Colonic mucosa (tissue), 4 donors: ENCODE measurements at regions not wholly inside any gene's neighbourhood (a gene's known extent, or its start where the extent isn't known, plus 50 kb on each side); places are given as distances from the start of the nearest gene placed in this dataset.

Experiments used
- DNase-seq: peaks from one replicate; pipeline ENCODE4 v3.0.0-alpha.2; 2020
- H3K27ac ChIP-seq: fragments of 200-600 bp; one replicate; pipeline ENCODE4 v1.8.0; 2021
- H3K27me3 ChIP-seq: fragments of 200-600 bp; one replicate; pipeline ENCODE4 v1.8.0; 2021
- H3K36me3 ChIP-seq: fragments of 200-600 bp; one replicate; pipeline ENCODE4 v1.8.0; 2021
- H3K4me1 ChIP-seq: fragments of 200-600 bp; one replicate; pipeline ENCODE4 v1.8.0; 2021; ENCODE audit warnings: mild to moderate bottlenecking
- H3K4me3 ChIP-seq: fragments of 200-600 bp; one replicate; pipeline ENCODE4 v1.8.0; 2021
- H3K9ac ChIP-seq, 2 donors: one replicate each; pipeline ENCODE4 v1.7.0; 2013; ENCODE audit warnings: control low read depth in 2 of 2, low read depth in 2 of 2, low read length in 2 of 2
- H3K9me3 ChIP-seq: fragments of 200-600 bp; one replicate; pipeline ENCODE4 v1.8.0; 2021
- intact Hi-C: fragments of 100-400 bp; cut with DNase I; formaldehyde crosslinking; loops from one replicate; pipeline ENCODE4 v1.14.1; 2022
- TF ChIP-seq, protein P1 (sequence below): fragments of 200-600 bp; IDR thresholded peaks from one replicate; pipeline ENCODE4 v1.8.0; 2022; ENCODE audit warnings: antibody characterized with exemption, mild to moderate bottlenecking
- donor health status: healthy.
- donor health status: DM: no; HTN: no; CAD: no.
- donor health status: DM: no; HTN: no; CAD: no.

DNA sequence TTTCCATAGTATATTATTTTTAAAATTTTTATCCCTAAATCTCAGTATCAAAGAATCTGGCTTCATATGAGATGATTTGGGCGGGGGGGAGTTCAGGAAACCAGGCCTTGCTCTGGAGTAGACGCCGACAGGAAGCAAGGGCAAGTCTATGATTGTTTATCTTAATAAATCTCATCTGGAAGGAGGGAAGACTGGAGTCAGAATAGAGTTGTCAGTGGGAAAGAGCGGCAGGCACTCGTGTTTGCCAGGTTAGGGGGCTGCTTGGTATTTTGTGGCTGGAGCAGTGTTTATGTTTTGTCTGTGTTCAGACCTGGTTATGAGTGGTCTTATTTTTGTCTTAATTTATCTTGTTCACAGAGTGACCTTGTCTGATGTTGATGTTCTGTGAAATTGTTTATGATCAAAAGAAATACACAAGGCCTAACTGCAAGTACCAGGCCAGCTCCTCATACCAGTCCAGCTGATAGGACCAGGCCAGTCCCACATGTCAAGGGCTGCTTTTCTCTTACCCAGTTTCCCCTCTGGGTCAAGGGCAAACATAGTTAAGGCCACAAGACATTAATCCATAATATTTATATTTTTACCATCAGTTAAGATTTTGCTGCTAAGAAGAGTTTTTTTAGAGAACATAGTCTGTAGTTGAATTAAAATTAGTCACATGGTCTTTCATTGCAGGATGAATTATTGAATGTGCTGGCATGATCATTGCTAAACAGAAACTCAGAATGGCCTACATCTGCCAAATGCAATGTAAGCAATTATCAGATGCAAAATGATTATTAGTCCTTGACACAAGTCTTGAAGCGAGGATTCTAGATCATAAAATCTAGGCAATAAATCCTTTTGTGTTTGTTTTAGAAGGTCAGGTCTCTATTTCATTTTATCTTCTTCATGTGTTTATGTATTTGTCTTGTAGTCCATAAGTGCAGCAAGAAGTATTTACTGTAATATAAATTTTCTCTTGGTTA, 176.5 kb downstream of the GASK1B start:
- no peaks in the 10 kb centered on the region for H3K36me3 ChIP-seq
- peaks cover 4% of the 10 kb centered on the region for H3K4me1 ChIP-seq
- H3K27ac ChIP-seq = no peak overlapping the region
- intact Hi-C loops = loop anchor here (10.0 kb wide), 1 partner anchor 628 kb away; no protein-coding TSS in a partner anchor
- TF ChIP-seq, protein P1, sequence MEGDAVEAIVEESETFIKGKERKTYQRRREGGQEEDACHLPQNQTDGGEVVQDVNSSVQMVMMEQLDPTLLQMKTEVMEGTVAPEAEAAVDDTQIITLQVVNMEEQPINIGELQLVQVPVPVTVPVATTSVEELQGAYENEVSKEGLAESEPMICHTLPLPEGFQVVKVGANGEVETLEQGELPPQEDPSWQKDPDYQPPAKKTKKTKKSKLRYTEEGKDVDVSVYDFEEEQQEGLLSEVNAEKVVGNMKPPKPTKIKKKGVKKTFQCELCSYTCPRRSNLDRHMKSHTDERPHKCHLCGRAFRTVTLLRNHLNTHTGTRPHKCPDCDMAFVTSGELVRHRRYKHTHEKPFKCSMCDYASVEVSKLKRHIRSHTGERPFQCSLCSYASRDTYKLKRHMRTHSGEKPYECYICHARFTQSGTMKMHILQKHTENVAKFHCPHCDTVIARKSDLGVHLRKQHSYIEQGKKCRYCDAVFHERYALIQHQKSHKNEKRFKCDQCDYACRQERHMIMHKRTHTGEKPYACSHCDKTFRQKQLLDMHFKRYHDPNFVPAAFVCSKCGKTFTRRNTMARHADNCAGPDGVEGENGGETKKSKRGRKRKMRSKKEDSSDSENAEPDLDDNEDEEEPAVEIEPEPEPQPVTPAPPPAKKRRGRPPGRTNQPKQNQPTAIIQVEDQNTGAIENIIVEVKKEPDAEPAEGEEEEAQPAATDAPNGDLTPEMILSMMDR = no peak
- H3K9ac ChIP-seq = no peak overlapping the region
- no peak overlapping the region for H3K4me3 ChIP-seq
- H3K9me3 ChIP-seq = no peaks in the 10 kb centered on the region
- DNase-seq = no peak
- no peaks in the 10 kb centered on the region for H3K27me3 ChIP-seq

GRCh38 chr4:157994863-157995262, 178.0 kb downstream of the GASK1B start:
- no peak for DNase-seq
- Histone ChIP-seq H3K27me3 (no peaks in the 10 kb centered on the region), H3K9ac (no peak overlapping the region), H3K4me3 (no peak overlapping the region), H3K36me3 (no peaks in the 10 kb centered on the region), H3K27ac (no peak overlapping the region), H3K9me3 (no peaks in the 10 kb centered on the region), H3K4me1 (peaks cover 4% of the 10 kb centered on the region)
- intact Hi-C loops = loop anchor here (5.0 to 10.0 kb wide), 3 partner anchors 177 to 630 kb away; partner anchors contain the start of gene GASK1B
- TF ChIP-seq, protein P1 = no peak

DNA sequence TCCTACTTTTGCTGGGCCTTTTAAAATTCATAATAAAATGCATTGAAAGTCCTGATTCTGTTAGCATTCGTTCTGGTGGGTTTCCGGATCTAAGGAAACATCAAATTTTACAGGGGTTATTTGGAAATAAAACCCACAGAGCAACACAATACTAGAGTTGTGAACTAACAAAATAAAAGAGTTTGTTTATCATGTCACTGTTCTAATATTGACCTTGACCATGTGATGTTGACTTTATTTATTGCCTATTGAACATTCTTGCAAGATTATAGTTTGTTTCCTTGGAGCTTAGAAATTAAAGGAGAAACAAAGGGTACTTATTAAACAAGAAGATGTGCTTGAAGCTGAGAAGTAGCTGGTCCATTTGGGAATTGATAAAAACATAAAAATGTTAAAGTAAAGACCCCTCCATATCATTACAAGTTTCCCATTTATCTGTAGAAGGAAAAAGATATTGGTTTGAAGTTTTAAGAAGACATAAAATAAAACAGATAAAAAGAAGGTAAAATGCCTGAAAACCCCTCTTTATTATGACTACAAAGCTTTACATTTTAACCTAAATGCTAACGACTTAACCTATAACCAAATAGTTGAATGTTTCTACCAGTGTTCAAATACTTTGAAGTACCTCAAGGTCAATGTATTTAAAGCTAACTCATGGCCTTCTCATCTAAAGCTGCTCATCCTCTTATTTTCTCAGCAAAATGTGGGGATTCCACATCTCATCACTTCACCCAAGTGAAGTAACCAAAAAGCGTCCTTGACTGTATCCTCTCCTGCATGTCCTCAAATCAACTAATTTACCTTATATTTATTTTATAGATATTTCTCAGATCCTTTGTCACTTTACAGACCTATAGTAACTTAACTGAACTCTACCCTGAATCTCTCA, 179.6 kb downstream of the GASK1B start:
- Histone ChIP-seq H3K27ac (peak overlapping the region; percentile 1), H3K4me1 (peaks cover 4% of the 10 kb centered on the region), H3K9ac (no peak overlapping the region), H3K27me3 (no peaks in the 10 kb centered on the region), H3K9me3 (no peaks in the 10 kb centered on the region), H3K4me3 (no peak overlapping the region), H3K36me3 (no peaks in the 10 kb centered on the region)
- TF ChIP-seq, protein P1 = no peak
- no peak for DNase-seq
- intact Hi-C loops = loop anchor here (5.0 to 10.0 kb wide), 3 partner anchors 179 to 632 kb away; partner anchors contain the start of gene GASK1B

- Histone ChIP-seq H3K9me3 (no peaks in the 10 kb centered on the region), H3K27me3 (no peaks in the 10 kb centered on the region), H3K36me3 (no peaks in the 10 kb centered on the region), H3K9ac (peak overlapping the region in 1 of 2 donors; percentile 31), H3K27ac (peak overlapping the region; percentile 1), H3K4me1 (peaks cover 4% of the 10 kb centered on the region), H3K4me3 (no peak overlapping the region)
- intact Hi-C loops = loop anchor here (5.0 to 10.0 kb wide), 3 partner anchors 180 to 633 kb away; partner anchors contain the start of gene GASK1B
- peak; percentile 77 for DNase-seq
- TF ChIP-seq, protein P1 = peak; percentile 61
These were observed 180.7 kb downstream of the GASK1B start for GRCh38 chr4:157992038-157992705.

- no peaks in the 10 kb centered on the region for H3K27me3 ChIP-seq
- no peak overlapping the region for H3K9ac ChIP-seq
- intact Hi-C loops = no loop called here
- no peak overlapping the region for H3K4me3 ChIP-seq
- H3K27ac ChIP-seq = no peak overlapping the region
- DNase-seq = no peak
- H3K9me3 ChIP-seq = no peaks in the 10 kb centered on the region
- peaks cover 4% of the 10 kb centered on the region for H3K4me1 ChIP-seq
- TF ChIP-seq, protein P1 = no peak
- no peaks in the 10 kb centered on the region for H3K36me3 ChIP-seq
These were observed 184.2 kb downstream of the GASK1B start for GRCh38 chr4:157988641-157989040.
